Sigmoid colon (tissue), 6 donors: ENCODE measurements at regions not wholly inside any gene's neighbourhood (a gene's known extent, or its start where the extent isn't known, plus 50 kb on each side); places are given as distances from the start of the nearest gene placed in this dataset.

ENCODE experiments used
- DNase-seq: peaks from one replicate; pipeline ENCODE4 v3.0.0-alpha.2; 2019
- H3K27ac ChIP-seq, 4 donors: fragments of 200-600 bp; sonication (generic); one replicate each; pipeline ENCODE4 v1.5.1; 2016 to 2019; ENCODE audit warnings: mild to moderate bottlenecking in 1 of 4
- H3K27me3 ChIP-seq, 3 donors: fragments of 200-600 bp; sonication (generic); one replicate each; pipeline ENCODE4 v1.5.1; 2019; ENCODE audit warnings: mild to moderate bottlenecking in 1 of 3
- H3K36me3 ChIP-seq, 4 donors: fragments of 200-600 bp; sonication (generic); one replicate each; pipeline ENCODE4 v1.5.1; 2016 to 2019
- H3K4me1 ChIP-seq, 4 donors: fragments of 200-600 bp; sonication (generic); one replicate each; pipeline ENCODE4 v1.5.1; 2017 to 2019
- H3K4me3 ChIP-seq, 4 donors: fragments of 200-600 bp; sonication (generic); one replicate each; pipeline ENCODE4 v1.5.1; 2017 to 2019; ENCODE audit warnings: mild to moderate bottlenecking in 2 of 4, moderate library complexity in 1 of 4
- H3K9me3 ChIP-seq, 4 donors: fragments of 200-600 bp in 3 of 4; sonication (generic) in 3 of 4; one replicate each; pipeline versions ENCODE4 v1.5.1 to v1.6.1; 2013 to 2019
- EP300 ChIP-seq, 4 donors: sonication (generic); formaldehyde crosslinking; IDR thresholded peaks; one replicate each; pipeline ENCODE4 v1.6.1; 2017; ENCODE audit warnings: antibody characterized with exemption in 4 of 4
- POLR2A ChIP-seq, 2 donors: fragments of 450-650 bp; IDR thresholded peaks; one replicate each; pipeline ENCODE4 v1.6.1; 2016; ENCODE audit warnings: antibody characterized with exemption in 2 of 2, mild to moderate bottlenecking in 2 of 2, moderate library complexity in 2 of 2
- POLR2AphosphoS5 ChIP-seq, 4 donors: sonication (generic); formaldehyde crosslinking; IDR thresholded peaks; one replicate each; pipeline ENCODE4 v1.6.1; 2017; ENCODE audit warnings: antibody characterized with exemption in 4 of 4
- WGBS, 2 donors: extraction: QIAGEN DNeasy Blood & Tissue Kit; methylation state at CpG; one replicate each; pipeline ENCODE4 v1.1.7; 2013; 5-methylcytosine and 5-hydroxymethylcytosine counted together
- intact Hi-C: fragments of 100-400 bp; cut with DNase I; formaldehyde crosslinking; loops from one replicate; pipeline ENCODE4 v1.15.1; 2023
- TF ChIP-seq, protein P1 (sequence below), 4 experiments: fragments of 450-650 bp in 3 of 4; fragments of 200-600 bp in 1 of 4; IDR thresholded peaks; one replicate each; pipeline ENCODE4 v1.5.1; 2016 to 2019; ENCODE audit warnings: antibody characterized with exemption in 4 of 4, mild to moderate bottlenecking in 3 of 4, moderate library complexity in 2 of 4
- donor health status: healthy with polysubstance abuse.
- donor health status: healthy.

DNA sequence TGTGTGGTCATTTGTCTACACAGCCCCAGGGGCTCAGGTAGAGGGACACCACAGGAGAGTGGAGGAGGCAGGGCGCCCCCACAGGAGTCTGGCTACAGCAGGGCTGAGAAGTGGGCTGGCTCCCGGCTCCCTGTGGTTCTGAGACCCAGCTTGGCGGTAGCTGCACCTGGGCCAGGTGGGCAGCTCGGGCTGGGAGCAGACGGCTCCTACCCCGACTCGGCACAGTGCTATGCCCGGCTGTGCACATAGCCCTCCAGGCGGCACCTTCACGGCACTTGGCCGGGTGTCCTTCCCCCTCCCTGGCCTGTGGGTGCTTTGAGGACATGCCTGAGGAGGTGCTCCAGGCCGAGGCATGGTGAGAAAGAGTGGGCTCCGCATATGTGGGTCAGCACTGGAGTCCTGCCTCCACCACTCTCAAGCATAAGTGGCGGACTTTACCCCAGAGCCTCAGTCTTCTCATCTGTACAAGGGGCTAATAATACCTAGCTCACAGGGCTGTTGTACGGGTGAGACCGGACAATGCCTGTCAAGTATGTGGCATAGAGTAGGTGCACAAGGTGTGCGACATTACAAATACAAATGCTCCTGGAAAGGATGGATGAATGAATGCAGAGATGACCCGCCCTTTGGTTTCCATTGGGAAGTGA lies 50.1 kb upstream of the JPH3 start:
- TF ChIP-seq, protein P1, sequence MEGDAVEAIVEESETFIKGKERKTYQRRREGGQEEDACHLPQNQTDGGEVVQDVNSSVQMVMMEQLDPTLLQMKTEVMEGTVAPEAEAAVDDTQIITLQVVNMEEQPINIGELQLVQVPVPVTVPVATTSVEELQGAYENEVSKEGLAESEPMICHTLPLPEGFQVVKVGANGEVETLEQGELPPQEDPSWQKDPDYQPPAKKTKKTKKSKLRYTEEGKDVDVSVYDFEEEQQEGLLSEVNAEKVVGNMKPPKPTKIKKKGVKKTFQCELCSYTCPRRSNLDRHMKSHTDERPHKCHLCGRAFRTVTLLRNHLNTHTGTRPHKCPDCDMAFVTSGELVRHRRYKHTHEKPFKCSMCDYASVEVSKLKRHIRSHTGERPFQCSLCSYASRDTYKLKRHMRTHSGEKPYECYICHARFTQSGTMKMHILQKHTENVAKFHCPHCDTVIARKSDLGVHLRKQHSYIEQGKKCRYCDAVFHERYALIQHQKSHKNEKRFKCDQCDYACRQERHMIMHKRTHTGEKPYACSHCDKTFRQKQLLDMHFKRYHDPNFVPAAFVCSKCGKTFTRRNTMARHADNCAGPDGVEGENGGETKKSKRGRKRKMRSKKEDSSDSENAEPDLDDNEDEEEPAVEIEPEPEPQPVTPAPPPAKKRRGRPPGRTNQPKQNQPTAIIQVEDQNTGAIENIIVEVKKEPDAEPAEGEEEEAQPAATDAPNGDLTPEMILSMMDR (IDR thresholded peaks at IDR 0.05), result no peak
- TF ChIP-seq POLR2AphosphoS5 (IDR thresholded peaks at IDR 0.05) (no peak), EP300 (IDR thresholded peaks at IDR 0.05) (no peak), POLR2A (IDR thresholded peaks at IDR 0.05) (no peak)
- Histone ChIP-seq H3K36me3 (no peaks in the 10 kb centered on the region), H3K9me3 (no peaks in the 10 kb centered on the region), H3K27ac (no peak overlapping the region), H3K4me3 (no peak overlapping the region), H3K4me1 (peaks cover 0 to 7% (median 2%) of the 10 kb centered on the region in 4 donors), H3K27me3 (peaks cover 0 to 7% (median 0%) of the 10 kb centered on the region in 3 donors)
- intact Hi-C loops, result loop anchor here (10.0 kb wide), 1 partner anchor 237 kb away; the partner anchor contains the start of gene C16orf95
- WGBS, 2 donors, result 88 to 92% methylated on average over 18 of the region's 18 CpGs
- no peak for DNase-seq

DNA sequence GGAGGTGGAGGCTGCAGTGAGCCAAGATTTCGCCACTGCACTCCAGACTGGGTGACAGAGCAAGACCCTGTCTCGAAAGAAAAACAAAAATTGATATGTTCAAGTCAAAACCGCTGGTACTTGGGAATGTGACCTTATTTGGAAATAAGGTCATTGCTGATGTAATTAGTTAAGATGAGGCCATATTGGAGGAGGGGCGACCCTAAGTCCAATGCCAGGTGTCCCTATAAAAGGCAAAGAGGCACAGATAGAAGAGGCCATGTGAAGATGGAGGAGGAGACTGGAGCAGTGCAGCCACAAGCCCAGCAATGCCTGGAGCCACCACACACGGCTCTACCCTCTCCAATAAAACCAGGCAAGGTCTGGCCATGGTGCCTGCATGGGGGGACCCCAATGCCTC lies 50.8 kb upstream of the JPH3 start:
- no peaks in the 10 kb centered on the region for H3K36me3 ChIP-seq
- H3K27ac ChIP-seq, result no peak overlapping the region
- 59 to 78% methylated on average over 5 of the region's 5 CpGs for WGBS, 2 donors
- H3K9me3 ChIP-seq, result no peaks in the 10 kb centered on the region
- DNase-seq, result no peak
- no peak overlapping the region for H3K4me3 ChIP-seq
- H3K27me3 ChIP-seq, result peaks cover 0 to 7% (median 0%) of the 10 kb centered on the region in 3 donors
- no peak for TF ChIP-seq EP300 (IDR thresholded peaks at IDR 0.05)
- no peak for TF ChIP-seq POLR2A (IDR thresholded peaks at IDR 0.05)
- no peak for TF ChIP-seq POLR2AphosphoS5 (IDR thresholded peaks at IDR 0.05)
- TF ChIP-seq, protein P1 (IDR thresholded peaks at IDR 0.05), result no peak
- H3K4me1 ChIP-seq, result peaks cover 0 to 4% (median 0%) of the 10 kb centered on the region in 4 donors
- intact Hi-C loops, result loop anchor here (2.0 to 10.0 kb wide), 2 partner anchors 85 to 237 kb away; partner anchors contain the start of gene C16orf95

DNA sequence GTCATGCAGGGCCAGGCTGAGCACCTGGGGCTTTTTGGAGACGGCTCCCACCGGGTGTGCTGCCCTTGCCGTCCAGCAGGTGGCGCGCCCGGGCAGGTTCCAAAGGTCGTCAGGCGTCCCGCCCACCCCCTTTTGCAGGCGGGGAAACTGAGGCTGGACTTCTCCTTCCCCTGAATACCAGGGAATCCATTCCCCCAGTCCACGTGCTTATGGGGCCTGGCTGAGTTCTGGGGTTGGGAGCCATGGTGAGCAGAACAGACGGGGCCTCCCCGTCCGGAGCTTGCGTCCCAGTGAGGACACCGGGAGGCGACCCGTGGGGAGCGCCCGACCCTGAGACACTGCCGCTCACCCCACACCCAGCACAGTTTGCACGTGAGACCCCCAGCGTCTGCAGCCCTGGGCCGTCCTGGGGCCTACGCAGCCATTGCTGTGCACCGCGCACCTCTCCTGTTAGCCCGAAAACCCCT lies 51.8 kb upstream of the JPH3 start:
- peaks cover 0 to 7% (median 3%) of the 10 kb centered on the region in 4 donors for H3K9me3 ChIP-seq
- no peak for DNase-seq
- intact Hi-C loops, result loop anchor here (2.0 to 10.0 kb wide), 2 partner anchors 86 to 236 kb away; partner anchors contain the start of gene C16orf95
- TF ChIP-seq, protein P1 (IDR thresholded peaks at IDR 0.05), result peak; percentile 51 to 93 (median 72)
- no peak for TF ChIP-seq POLR2A (IDR thresholded peaks at IDR 0.05)
- no peak overlapping the region for H3K4me3 ChIP-seq
- peaks cover 0 to 4% (median 0%) of the 10 kb centered on the region in 4 donors for H3K4me1 ChIP-seq
- H3K27ac ChIP-seq, result no peak overlapping the region
- H3K27me3 ChIP-seq, result peaks cover 0 to 7% (median 0%) of the 10 kb centered on the region in 3 donors
- 48 to 54% methylated on average over 28 of the region's 28 CpGs for WGBS, 2 donors
- no peaks in the 10 kb centered on the region for H3K36me3 ChIP-seq

DNA sequence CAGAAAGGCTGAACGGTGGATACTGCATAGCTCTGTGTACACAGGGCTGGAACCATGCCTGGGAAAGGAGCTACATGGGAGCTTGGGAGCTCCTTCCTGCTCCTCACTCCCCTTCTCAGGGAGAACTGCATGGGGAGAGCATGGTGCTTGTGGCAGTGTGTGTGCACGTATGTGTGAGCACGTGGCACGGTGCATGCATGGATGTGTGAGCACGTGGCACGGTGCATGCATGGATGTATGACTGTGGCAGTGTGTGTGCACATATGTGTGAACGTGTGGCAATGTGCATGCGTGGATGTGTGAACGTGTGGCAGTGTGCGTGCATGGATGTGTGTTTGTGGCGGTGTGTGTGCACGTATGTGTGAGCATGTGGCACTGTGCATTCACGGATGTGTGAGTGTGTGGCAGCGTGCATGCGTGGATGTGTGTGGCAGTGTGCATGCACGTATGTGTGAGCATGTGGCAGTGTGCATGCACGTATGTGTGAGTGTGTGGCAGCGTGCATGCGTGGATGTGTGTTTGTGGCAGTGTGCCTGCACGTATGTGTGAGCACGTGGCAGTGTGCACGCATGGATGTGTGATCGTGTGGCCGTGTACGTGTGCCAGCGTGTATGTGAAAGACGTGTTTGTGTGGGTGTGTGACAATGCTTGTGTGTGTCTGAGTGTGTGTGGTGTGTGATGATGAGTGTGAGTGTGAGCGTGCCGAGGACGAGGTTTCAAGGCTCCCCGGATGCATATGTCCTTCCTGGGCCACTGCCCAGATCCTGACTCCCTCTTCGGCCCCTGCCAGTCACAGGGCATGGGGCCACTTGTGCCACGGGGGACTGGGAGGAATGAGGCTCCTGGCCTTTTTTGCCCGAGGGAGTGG lies 52.4 kb upstream of the JPH3 start:
- no peak for DNase-seq

More for the DNA sequence above, 52.4 kb upstream of the JPH3 start:
- Histone ChIP-seq H3K36me3 (no peaks in the 10 kb centered on the region), H3K4me3 (no peak overlapping the region), H3K4me1 (peaks cover 0 to 4% (median 0%) of the 10 kb centered on the region in 4 donors), H3K27me3 (peaks cover 0 to 7% (median 0%) of the 10 kb centered on the region in 3 donors), H3K9me3 (peaks cover 0 to 7% (median 3%) of the 10 kb centered on the region in 4 donors), H3K27ac (no peak overlapping the region)
- intact Hi-C loops, result loop anchor here (2.0 to 10.0 kb wide), 3 partner anchors 87 to 235 kb away; partner anchors contain the start of gene C16orf95
- 62 to 78% methylated on average over 34 of the region's 34 CpGs for WGBS, 2 donors
- no peak for TF ChIP-seq POLR2AphosphoS5 (IDR thresholded peaks at IDR 0.05)
- TF ChIP-seq POLR2A (IDR thresholded peaks at IDR 0.05), result no peak
- TF ChIP-seq, protein P1 (IDR thresholded peaks at IDR 0.05), result no peak
- no peak for TF ChIP-seq EP300 (IDR thresholded peaks at IDR 0.05)
